Endothelial cell of umbilical vein (primary cell): ENCODE measurements at regions not wholly inside any gene's neighbourhood (a gene's known extent, or its start where the extent isn't known, plus 50 kb on each side); places are given as distances from the start of the nearest gene placed in this dataset.

Experiments used
- EZH2 ChIP-seq: IDR thresholded peaks from 2 replicates; pipeline ENCODE4 v1.6.1; 2012; ENCODE audit warnings: borderline replicate concordance, low read depth, mild to moderate bottlenecking, moderate library complexity, low read length, inconsistent platforms; ENCODE audit not compliant: severe bottlenecking
- POLR2A ChIP-seq: IDR thresholded peaks from 2 replicates; pipeline ENCODE4 v1.6.1; 2012; ENCODE audit warnings: low read depth, mild to moderate bottlenecking, control low read depth, low read length
- POLR2AphosphoS5 ChIP-seq: IDR thresholded peaks from 2 replicates; pipeline ENCODE4 v1.6.1; 2012; ENCODE audit warnings: low read depth, mild to moderate bottlenecking, control low read depth, low read length, moderate library complexity; ENCODE audit not compliant: insufficient read depth
- TF ChIP-seq, protein P1 (sequence below), 2 donors: IDR thresholded peaks; 1 replicate in 1 of 2; 2 replicates in 1 of 2; pipeline ENCODE4 v1.5.1; 2011; ENCODE audit warnings: low read length in 2 of 2, mild to moderate bottlenecking in 2 of 2, moderate library complexity in 2 of 2, control low read depth in 1 of 2, inconsistent platforms in 1 of 2, low read depth in 1 of 2; ENCODE audit not compliant: insufficient read depth in 1 of 2; ENCODE audit errors: extremely low read depth in 1 of 2
- TF ChIP-seq, protein P2 (sequence below): IDR thresholded peaks from 2 replicates; pipeline ENCODE4 v1.6.1; 2011; ENCODE audit not compliant: insufficient read depth, insufficient read length

DNA sequence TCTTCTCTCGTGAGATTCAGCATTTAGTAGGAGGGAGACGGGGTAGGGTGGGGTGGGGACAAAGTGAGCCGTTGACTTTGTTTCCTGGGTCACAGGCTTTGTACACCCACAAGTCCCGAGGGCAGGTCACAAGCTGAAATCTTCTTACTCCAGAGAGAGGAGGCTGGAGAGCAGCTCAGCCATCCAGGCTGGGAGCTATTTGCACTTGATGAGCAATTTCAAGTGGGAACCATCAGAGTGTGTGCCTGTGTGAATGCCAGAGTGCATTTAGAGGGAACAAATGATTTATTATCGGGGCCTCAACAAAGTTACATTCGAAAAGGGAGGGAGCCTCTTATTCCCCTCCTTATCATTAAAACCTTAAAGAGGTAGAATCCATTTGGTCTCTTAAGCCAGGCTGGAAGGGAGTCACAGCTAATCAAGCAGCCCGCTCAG lies 155.7 kb upstream of the JARID2 start:
- TF ChIP-seq, protein P1, sequence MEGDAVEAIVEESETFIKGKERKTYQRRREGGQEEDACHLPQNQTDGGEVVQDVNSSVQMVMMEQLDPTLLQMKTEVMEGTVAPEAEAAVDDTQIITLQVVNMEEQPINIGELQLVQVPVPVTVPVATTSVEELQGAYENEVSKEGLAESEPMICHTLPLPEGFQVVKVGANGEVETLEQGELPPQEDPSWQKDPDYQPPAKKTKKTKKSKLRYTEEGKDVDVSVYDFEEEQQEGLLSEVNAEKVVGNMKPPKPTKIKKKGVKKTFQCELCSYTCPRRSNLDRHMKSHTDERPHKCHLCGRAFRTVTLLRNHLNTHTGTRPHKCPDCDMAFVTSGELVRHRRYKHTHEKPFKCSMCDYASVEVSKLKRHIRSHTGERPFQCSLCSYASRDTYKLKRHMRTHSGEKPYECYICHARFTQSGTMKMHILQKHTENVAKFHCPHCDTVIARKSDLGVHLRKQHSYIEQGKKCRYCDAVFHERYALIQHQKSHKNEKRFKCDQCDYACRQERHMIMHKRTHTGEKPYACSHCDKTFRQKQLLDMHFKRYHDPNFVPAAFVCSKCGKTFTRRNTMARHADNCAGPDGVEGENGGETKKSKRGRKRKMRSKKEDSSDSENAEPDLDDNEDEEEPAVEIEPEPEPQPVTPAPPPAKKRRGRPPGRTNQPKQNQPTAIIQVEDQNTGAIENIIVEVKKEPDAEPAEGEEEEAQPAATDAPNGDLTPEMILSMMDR (IDR thresholded peaks at IDR 0.05; ENCODE audit: extremely low read depth in 1 of 2, insufficient read depth in 1 of 2, low read depth in 1 of 2, low read length in 2 of 2): no peak
- no peak for TF ChIP-seq EZH2
- TF ChIP-seq POLR2AphosphoS5: no peak
- no peak for TF ChIP-seq POLR2A
- TF ChIP-seq, protein P2, sequence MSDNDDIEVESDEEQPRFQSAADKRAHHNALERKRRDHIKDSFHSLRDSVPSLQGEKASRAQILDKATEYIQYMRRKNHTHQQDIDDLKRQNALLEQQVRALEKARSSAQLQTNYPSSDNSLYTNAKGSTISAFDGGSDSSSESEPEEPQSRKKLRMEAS: no peak
